GM03348 (cell line): ENCODE measurements at regions not wholly inside any gene's neighbourhood (a gene's known extent, or its start where the extent isn't known, plus 50 kb on each side); places are given as distances from the start of the nearest gene placed in this dataset.
"Not testable (repeated sequence)": the region's sequence is repeated elsewhere in the genome, so short reads cannot be mapped to it uniquely, and the experiment has no call there.

Experiments
- DNase-seq: peaks from one replicate; pipeline ENCODE4 v3.0.0; 2012; ENCODE audit warnings: low spot score

- DNase-seq = no peak
These were observed 167.1 kb upstream of the MMS22L start for GRCh38 chr6:97450087-97450486.

GRCh38 chr6:97456070-97456469 is 173.1 kb upstream of the MMS22L start:
- DNase-seq = no peak

- no peak for DNase-seq
These were observed 176.5 kb upstream of the MMS22L start for GRCh38 chr6:97459535-97459934.

- no peak for DNase-seq
These were observed 177.0 kb upstream of the MMS22L start for GRCh38 chr6:97459986-97460385.

GRCh38 chr6:97460394-97461080 is 177.5 kb upstream of the MMS22L start:
- no peak for DNase-seq

- DNase-seq = no peak
These were observed 178.2 kb upstream of the MMS22L start for GRCh38 chr6:97461218-97461617.

- no peak for DNase-seq
These were observed 179.0 kb upstream of the MMS22L start for GRCh38 chr6:97462031-97462430.

GRCh38 chr6:97462938-97463598 is 180.1 kb upstream of the MMS22L start:
- no peak for DNase-seq

GRCh38 chr6:97465877-97466561 is 183.0 kb upstream of the MMS22L start:
- DNase-seq = no peak

- DNase-seq = no peak
These were observed 186.0 kb upstream of the MMS22L start for GRCh38 chr6:97468981-97469380.

- no peak for DNase-seq
These were observed 186.4 kb upstream of the MMS22L start for GRCh38 chr6:97469451-97469850.

GRCh38 chr6:97470322-97470721 is 187.3 kb upstream of the MMS22L start:
- DNase-seq = no peak

GRCh38 chr6:97473979-97474378 is 191.0 kb upstream of the MMS22L start:
- no peak for DNase-seq

- DNase-seq = peak; percentile 49
These were observed 214.8 kb upstream of the MMS22L start for GRCh38 chr6:97497713-97498331.

GRCh38 chr6:97501853-97502252 is 218.8 kb upstream of the MMS22L start:
- no peak for DNase-seq

GRCh38 chr6:97508646-97509045 is 225.6 kb upstream of the MMS22L start:
- DNase-seq = no peak

- DNase-seq = not testable (repeated sequence)
These were observed 230.2 kb upstream of the MMS22L start for GRCh38 chr6:97513260-97513659.

- DNase-seq = no peak
These were observed 241.8 kb upstream of the MMS22L start for GRCh38 chr6:97524811-97525210.

GRCh38 chr6:97535800-97536199 is 252.8 kb upstream of the MMS22L start:
- DNase-seq = no peak

GRCh38 chr6:97548354-97548753 is 265.3 kb upstream of the MMS22L start:
- DNase-seq = no peak

- DNase-seq = no peak
These were observed 274.3 kb upstream of the MMS22L start for GRCh38 chr6:97557355-97557754.

- DNase-seq = no peak
These were observed 280.5 kb upstream of the MMS22L start for GRCh38 chr6:97563529-97563928.

- no peak for DNase-seq
These were observed 289.9 kb upstream of the MMS22L start for GRCh38 chr6:97572943-97573342.
